HG03025 (cell line): ENCODE measurements at regions not wholly inside any gene's neighbourhood (a gene's known extent, or its start where the extent isn't known, plus 50 kb on each side); places are given as distances from the start of the nearest gene placed in this dataset.

Experiments
- ATAC-seq: cut with Tn5 transposase; IDR thresholded peaks from one replicate; pipeline ENCODE4 v1.9.1; 2021; ENCODE audit warnings: mild to moderate bottlenecking, moderate library complexity; ENCODE audit not compliant: unreplicated experiment, low FRiP score

- no peak for ATAC-seq
These were observed 59.7 kb downstream of the GPX5 start for GRCh38 chr6:28585335-28585734.

DNA sequence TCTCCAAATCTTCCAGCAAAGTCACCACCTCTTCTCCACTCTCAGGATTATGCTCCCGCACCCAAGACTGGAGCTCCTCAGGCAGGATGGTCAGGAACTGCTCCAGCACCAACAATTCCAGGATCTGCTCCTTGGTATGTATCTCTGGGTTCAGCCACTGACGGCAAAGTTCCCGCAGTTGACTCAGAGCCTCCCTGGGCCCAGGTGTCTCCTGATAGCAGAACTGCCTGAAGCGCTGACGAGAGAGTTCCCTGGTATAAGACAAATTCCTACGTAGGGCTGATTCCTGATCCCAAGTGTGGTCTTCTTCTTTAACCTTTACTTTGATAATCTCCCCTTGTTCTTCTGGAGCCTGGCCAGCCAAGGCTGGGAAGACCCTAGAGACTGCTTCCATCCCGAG is 60.6 kb downstream of the GPX5 start:
- no peak for ATAC-seq

GRCh38 chr6:28586962-28587745 is 61.5 kb downstream of the GPX5 start:
- peak; percentile 96 for ATAC-seq

- no peak for ATAC-seq
These were observed 62.0 kb downstream of the GPX5 start for GRCh38 chr6:28587746-28588075.

GRCh38 chr6:28588666-28589065 is 63.0 kb downstream of the GPX5 start:
- no peak for ATAC-seq

DNA sequence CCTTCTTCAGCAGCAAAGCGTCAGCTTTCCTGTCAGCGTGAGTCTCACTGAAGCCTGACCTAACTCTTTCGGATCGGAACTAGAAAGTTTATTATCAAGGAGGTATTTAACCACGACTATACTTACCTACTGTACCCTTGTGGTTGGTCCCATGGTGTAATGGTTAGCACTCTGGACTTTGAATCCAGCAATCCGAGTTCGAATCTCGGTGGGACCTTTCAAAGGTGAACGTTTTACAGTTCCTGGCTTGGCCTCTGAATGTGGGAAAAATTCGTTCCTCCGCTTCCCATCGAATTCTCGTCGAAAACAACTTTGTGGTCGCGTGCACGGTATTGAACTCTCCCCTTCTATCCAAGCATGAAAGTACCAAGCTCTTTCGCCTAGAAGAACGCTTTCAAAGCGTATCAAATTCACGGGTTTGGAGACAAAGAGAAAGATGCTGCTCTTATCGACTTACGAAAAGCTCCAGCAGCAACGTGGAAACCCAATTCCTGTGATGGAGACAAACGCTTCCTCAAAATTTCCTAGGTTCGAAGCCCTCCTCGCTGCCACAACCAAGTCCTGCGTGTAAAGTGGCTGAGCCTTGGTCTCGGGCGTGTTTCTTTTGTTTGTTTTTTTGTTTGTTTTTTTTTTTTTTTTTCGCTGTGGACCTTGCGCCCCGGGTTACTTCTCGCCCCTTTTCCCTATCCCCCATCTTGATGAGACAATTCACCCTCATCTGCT is 63.7 kb downstream of the GPX5 start:
- ATAC-seq, result no peak

DNA sequence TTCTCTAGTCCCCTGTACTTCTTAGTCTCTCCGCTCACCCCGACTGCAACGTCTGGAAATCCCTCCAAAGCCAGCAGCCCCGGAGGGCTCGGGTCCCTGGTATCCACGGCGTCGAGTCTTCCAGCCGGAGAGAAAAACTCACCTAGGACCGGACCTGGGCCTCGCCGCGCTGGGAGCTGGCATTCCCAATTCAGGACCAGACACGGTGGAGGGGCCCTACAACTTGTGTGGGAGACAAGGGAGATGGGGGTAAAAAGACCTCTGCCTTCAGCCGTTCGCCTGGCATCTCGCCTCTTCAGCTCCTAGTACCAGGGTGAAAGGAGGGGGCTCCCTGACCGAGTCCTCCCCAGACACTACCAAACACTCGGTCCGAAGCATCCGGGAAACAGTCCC is 64.3 kb downstream of the GPX5 start:
- ATAC-seq, result no peak

DNA sequence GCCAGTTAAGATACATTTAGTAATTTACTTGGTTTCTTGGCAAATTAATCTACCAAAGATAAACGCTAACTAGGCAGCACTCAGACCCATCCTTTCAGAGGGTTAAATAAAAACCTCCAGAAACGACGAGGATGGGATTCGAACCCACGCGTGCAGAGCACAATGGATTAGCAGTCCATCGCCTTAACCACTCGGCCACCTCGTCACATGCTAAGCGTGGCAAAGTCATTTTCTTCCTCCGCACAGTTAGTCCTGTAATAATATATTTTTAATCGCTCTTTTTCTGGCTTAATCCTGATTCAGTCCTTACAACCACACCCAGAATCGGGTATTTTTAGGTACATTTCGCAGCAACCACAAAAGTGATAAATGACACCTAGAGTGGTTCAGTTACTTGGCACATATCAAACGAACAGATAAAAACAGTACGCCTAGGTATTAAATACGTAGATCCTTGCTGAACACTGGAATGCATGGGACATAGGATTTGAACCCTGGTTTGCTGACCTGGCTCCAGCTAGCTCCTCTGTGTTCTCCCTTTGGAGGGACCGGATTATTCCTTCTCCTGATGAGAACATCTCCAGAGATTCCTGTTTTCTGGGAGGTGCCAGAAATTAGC is 71.6 kb downstream of the GPX5 start:
- no peak for ATAC-seq

- ATAC-seq, result no peak
These were observed 72.4 kb downstream of the GPX5 start for GRCh38 chr6:28597924-28598722.

GRCh38 chr6:28598757-28599686 is 73.3 kb downstream of the GPX5 start:
- no peak for ATAC-seq

DNA sequence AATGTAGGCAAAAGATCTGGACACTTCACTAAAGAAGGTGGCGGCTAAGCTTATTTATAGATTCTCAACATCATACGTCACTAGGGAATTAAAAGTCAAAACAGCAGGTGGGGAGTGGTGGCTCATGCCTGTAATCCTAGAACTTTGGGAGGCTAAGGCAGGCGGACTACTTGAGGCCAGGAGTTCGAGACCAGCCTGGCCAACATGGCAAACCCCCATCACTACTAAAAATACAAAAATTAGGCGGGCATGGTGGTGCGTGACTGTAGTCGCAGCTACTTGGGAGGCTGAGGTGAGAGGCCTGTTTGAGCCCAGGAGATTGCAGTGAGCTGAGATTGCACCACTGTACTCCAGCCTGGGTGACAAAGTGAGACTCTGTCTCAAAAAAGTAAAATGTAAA is 74.6 kb downstream of the GPX5 start:
- no peak for ATAC-seq

- ATAC-seq, result no peak
These were observed 78.2 kb downstream of the GPX5 start for GRCh38 chr6:28603891-28604290.

DNA sequence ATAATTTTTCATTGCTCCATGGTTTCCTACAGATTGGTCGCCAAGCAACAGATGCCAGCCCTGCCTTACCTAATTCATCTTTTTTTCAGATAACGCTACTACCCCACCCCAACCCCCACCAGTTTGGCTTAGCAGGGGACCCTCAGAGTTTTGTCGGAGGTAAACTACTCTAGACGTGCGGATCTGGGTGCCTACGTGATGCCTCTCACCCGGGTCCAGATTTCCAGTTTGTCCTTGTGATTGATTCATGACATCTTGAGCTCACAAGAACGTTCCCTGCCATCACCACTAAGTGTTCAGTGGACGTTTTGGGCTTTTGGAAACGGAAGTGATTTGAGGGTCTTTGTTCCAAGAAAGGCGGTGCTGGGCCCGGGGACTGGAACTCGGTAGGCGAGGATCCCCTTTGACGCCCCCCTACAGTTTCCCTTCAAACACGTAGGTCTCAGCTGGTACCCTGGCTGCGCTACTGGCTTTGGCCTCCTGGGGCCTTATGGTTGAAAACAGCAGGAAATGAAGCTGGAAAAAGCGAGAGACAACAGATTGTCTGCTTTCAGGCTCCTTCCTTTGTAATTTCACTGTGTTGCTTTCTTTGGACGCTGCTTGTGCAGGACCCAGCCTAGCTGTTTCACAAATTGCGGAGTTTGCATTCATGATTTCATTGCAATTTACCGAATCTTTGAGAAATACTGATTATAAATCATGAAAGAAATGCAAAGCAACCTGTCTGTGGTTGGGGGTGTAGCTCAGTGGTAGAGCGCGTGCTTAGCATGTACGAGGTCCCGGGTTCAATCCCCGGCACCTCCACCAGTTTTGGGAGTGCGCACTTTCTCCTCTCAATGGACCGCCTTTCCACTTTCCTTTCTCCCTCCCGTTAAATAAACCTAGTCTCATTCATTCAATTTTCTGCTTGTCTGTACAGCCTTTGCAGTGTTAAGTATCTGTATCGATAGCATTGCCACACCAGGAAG is 81.0 kb downstream of the GPX5 start:
- ATAC-seq, result no peak

DNA sequence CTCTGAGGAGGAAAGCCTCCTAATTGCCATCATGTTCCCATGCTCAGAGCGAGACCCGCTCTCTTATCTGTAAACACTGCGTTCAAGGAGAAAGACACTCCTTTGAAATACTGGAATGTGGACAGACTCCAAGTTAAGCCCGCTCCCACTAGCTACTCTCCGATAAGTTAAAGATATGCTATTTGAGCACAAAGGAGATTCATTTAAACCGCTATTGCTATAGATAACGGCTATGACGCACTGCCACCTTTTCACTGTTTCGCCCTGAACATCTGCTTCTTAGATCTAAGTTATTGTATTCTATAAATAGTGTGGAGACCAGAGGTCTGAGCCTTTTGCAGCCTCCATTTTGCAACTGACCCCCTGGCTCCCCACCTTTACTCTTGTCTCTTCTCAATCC is 82.3 kb downstream of the GPX5 start:
- ATAC-seq, result no peak

DNA sequence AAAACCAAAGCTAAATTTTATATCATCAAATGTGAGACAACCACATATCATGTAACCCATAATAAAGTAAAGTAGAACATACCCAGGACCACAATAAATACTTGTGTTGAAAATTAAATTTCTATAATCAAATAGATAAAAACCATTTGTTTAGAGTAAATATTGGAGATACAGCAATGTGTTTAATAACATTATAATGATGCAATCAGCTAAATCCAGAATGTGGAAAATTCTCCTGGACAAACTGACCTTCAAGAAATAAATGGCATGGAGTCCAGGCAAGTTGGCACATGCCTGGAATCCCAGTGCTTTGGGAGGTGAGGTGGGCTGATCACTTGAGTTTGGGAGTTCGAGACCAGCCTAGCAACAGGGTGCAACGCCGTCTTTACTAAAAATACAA is 84.0 kb downstream of the GPX5 start:
- no peak for ATAC-seq

- no peak for ATAC-seq
These were observed 89.9 kb downstream of the GPX5 start for GRCh38 chr6:28615616-28615954.

GRCh38 chr6:28615955-28616747 is 90.5 kb downstream of the GPX5 start:
- no peak for ATAC-seq

- ATAC-seq, result no peak
These were observed 93.3 kb downstream of the GPX5 start for GRCh38 chr6:28618898-28619555.
